ENCODE measurements at regions not wholly inside any gene's neighbourhood (a gene's known extent, or its start where the extent isn't known, plus 50 kb on each side); places are given as distances from the start of the nearest gene placed in this dataset.

DNA sequence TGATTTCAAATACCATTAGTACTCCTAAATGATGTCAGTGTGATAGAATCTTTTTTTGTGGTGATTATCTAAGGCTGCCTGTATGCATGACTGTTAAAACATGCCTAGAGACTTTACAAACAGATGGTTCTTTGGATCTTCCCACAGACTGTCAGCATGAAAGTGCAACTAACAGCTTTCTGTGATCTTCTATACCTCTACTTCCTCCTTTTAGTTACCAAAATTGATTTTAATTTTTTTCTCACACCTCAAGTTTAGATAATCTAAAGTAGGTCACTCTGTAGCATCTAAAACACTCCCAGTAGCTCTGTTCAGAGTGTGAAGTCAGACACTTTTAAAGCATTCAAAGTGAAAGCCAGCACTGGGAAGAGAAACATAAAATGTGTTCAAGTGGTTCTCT, 534.5 kb downstream of the PTPRC start:
- TF ChIP-seq, protein P1, sequence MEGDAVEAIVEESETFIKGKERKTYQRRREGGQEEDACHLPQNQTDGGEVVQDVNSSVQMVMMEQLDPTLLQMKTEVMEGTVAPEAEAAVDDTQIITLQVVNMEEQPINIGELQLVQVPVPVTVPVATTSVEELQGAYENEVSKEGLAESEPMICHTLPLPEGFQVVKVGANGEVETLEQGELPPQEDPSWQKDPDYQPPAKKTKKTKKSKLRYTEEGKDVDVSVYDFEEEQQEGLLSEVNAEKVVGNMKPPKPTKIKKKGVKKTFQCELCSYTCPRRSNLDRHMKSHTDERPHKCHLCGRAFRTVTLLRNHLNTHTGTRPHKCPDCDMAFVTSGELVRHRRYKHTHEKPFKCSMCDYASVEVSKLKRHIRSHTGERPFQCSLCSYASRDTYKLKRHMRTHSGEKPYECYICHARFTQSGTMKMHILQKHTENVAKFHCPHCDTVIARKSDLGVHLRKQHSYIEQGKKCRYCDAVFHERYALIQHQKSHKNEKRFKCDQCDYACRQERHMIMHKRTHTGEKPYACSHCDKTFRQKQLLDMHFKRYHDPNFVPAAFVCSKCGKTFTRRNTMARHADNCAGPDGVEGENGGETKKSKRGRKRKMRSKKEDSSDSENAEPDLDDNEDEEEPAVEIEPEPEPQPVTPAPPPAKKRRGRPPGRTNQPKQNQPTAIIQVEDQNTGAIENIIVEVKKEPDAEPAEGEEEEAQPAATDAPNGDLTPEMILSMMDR (IDR thresholded peaks at IDR 0.05; ENCODE audit: insufficient read depth, low read length, missing control alignments) = no peak
- peak; percentile 17 for DNase-seq (ENCODE audit: low read depth, low spot score)
- ChIA-PET POLR2A (no interaction called here), CTCF (interaction anchor here (1.4 kb wide), 1 partner anchor 8 kb away, joined by 4 read pairs; no protein-coding TSS in a partner anchor)
- no peak overlapping the region for H3K4me3 ChIP-seq (ENCODE audit: low read depth, low read length)

DNA sequence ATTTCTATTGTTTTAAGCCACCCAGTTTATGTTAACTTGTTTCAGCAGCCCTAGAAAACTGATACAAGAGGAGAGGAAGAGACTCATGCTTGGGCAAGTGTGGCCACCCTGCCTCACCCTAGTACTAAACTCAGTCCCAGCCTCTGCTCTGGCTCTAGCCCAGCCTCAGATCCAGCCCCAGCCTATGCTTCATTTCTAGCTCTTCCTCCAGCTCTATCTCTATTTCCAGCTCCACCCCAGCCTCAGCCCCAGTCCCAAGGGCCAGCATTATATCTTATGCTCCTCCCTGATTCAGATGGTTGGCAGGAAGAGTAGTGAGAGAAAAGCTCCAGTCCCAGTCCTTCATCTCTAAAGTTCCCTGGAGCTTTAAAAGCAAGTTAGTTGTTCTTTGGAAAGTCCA, 535.5 kb downstream of the PTPRC start:
- POLR2A ChIA-PET = no interaction called here
- no peak for DNase-seq (ENCODE audit: low read depth, low spot score)
- TF ChIP-seq, protein P1 (IDR thresholded peaks at IDR 0.05; ENCODE audit: insufficient read depth, low read length, missing control alignments) = no peak
- no peak overlapping the region for H3K4me3 ChIP-seq (ENCODE audit: low read depth, low read length)
- CTCF ChIA-PET = no interaction called here

DNA sequence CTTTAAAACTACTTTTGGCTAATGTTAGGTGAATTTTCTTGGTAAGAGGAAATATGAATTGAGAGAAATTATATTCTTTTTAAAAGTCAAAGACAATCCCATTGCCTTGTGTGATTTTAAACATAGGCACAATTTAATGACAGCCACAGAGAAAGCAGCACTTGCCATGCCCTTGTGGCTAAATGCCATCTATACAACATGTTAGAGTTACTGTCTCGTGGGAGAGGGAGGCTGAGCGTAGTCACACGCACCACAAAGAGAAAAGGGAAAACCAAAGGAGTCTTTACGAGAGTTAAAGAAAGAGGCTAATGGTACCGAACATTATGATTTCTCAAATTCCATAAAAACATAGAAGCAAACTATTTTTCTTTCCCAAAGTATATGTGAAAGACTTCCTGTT, 537.9 kb downstream of the PTPRC start:
- CTCF ChIA-PET = no interaction called here
- no peak overlapping the region for H3K4me3 ChIP-seq (ENCODE audit: low read depth, low read length)
- no peak for DNase-seq (ENCODE audit: low read depth, low spot score)
- TF ChIP-seq, protein P1 (IDR thresholded peaks at IDR 0.05; ENCODE audit: insufficient read depth, low read length, missing control alignments) = no peak
- POLR2A ChIA-PET = no interaction called here

DNA sequence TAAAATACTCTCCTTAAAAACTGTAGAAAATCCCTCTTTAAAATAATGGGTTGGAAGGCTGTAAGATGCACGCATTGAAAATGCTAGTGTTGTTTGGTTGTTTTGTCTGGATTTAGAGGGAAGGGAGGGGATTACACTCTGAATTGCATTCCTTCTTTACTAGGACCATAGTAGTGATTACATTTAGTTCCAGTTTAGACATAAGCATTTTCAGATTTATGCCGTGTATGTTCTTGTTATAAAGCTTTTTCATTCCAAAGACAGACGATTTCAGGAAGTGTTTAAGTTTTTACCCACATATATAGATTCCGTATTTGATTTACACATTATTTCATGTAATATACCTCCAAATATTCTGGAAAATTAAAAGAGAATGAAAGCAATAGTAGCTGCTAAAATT, 538.4 kb downstream of the PTPRC start:
- ChIA-PET CTCF (no interaction called here), POLR2A (no interaction called here)
- no peak overlapping the region for H3K4me3 ChIP-seq (ENCODE audit: low read depth, low read length)
- no peak for DNase-seq (ENCODE audit: low read depth, low spot score)
- TF ChIP-seq, protein P1 (IDR thresholded peaks at IDR 0.05; ENCODE audit: insufficient read depth, low read length, missing control alignments) = no peak

DNA sequence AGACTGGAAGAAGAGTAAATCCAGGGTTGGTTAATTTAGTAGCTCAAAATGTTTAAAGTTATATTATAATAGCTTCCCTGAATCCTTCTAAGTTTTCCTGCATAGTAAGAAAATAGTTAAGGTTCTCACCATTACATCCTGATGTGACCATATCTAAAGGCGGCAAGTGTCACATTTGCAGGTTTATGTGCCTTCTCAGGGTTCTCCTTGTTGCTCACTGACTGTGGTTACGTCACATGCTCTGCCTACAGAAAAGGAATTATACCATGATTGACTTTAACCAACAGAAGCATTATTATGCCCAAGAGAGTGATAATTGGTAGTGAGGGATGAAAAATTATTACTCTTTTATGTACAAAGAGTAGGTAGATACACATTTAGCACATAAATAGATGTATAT, 539.8 kb downstream of the PTPRC start:
- TF ChIP-seq, protein P1 (IDR thresholded peaks at IDR 0.05; ENCODE audit: insufficient read depth, low read length, missing control alignments) = no peak
- CTCF ChIA-PET = no interaction called here
- no peak overlapping the region for H3K4me3 ChIP-seq (ENCODE audit: low read depth, low read length)
- POLR2A ChIA-PET = no interaction called here
- no peak for DNase-seq (ENCODE audit: low read depth, low spot score)

DNA sequence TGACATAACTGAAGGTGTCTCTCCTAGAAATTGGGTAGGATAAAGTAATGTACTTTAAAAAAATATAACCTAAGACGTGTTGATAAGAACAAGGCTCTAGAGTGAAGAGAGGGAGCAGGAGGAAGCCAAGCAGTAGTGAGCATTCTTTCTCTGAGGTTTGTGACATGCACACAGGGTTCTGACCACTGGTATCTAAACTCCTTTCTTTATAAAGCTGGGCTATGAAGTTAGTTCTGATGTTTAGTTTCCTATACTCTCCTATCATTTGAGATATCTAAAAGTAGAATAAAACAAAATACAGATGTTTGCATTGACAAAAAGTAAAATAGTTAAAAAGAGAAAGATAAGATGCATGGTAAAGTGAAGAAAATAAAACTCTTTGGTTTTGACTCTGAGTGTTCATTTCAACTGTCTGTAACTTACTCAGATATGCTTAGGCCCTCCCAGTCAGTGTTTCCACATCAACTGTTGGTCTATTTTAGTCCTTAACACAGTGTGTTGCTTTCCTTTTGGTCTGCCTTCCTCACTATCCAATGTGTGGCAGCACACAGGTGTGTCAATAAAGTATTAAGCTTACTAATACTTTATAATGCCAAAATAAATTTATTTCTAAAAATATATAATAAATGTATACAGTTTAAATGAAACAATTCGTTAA, 543.5 kb downstream of the PTPRC start:
- ChIA-PET POLR2A (no interaction called here), CTCF (interaction anchor here (0.9 to 2.0 kb wide), 2 partner anchors 9 to 14 kb away, joined by 3 to 4 read pairs; no protein-coding TSS in a partner anchor)
- no peak overlapping the region for H3K4me3 ChIP-seq (ENCODE audit: low read depth, low read length)
- DNase-seq (ENCODE audit: low read depth, low spot score) = no peak
- TF ChIP-seq, protein P1 (IDR thresholded peaks at IDR 0.05; ENCODE audit: insufficient read depth, low read length, missing control alignments) = no peak

Data from AG04449 (cell line).